HepG2 (cell line): ENCODE measurements at regions not wholly inside any gene's neighbourhood (a gene's known extent, or its start where the extent isn't known, plus 50 kb on each side); places are given as distances from the start of the nearest gene placed in this dataset.

Source experiments
- ATAC-seq: fragments of 200-7000 bp; cut with Tn5 transposase; 3 replicates; pipeline ENCODE4 v1.9.1; 2020; ENCODE audit warnings: mild to moderate bottlenecking, moderate library complexity
- BruUV-seq: library from RNA; stranded (reverse); fragments of 400-500 nt; replicated peaks from 2 replicates; lab custom pipeline; 2021; lab: Mats Ljungman, UMichigan
- CTCF ChIA-PET: fragments of 300-600 bp; formaldehyde crosslinking; extraction: SDS; loops from one replicate; lab custom pipeline; 2021; ENCODE audit warnings: low total read pairs, inconsistent platforms, low intra/inter-chr PET ratio; lab: Yijun Ruan, JAX
- POLR2A ChIA-PET: fragments of 350-600 bp; sonication (Branson Sonifier 250); formaldehyde crosslinking; loops from one replicate; lab custom pipeline; 2020; ENCODE audit warnings: antibody characterized with exemption, inconsistent platforms; lab: Yijun Ruan, JAX
- DNase-seq: peaks from one replicate; pipeline ENCODE4 v3.0.0-alpha.2; 2015; ENCODE audit warnings: low spot score
- FAIRE-seq: peaks from 3 replicates; lab custom pipeline; 2011; peaks lifted over from hg19 to GRCh38; lab: Jason Lieb, UNC
- H2AFZ ChIP-seq: one replicate; pipeline ENCODE4 v1.6.1; 2011; ENCODE audit warnings: low read length, inconsistent platforms
- H3K27ac ChIP-seq: fragments of 300-600 bp; 3 replicates; pipeline ENCODE4 v1.8.0; 2011; ENCODE audit warnings: mixed run types, mild to moderate bottlenecking, mixed read lengths, low read length, inconsistent platforms; ENCODE audit not compliant: insufficient read depth; ENCODE audit errors: extremely low read length
- H3K27me3 ChIP-seq, 2 experiments: fragments of 200-600 bp in 1 of 2; 2 replicates in 1 of 2; 3 replicates in 1 of 2; pipeline versions ENCODE4 v1.6.0 to v1.8.0; 2011; ENCODE audit warnings: low read length in 2 of 2, mild to moderate bottlenecking in 2 of 2, moderate library complexity in 2 of 2, inconsistent platforms in 1 of 2; ENCODE audit not compliant: insufficient read depth in 2 of 2, control insufficient read depth in 1 of 2
- H3K36me3 ChIP-seq, 2 experiments: fragments of 200-600 bp in 1 of 2; replicated peaks in 1 of 2; 2 replicates in 1 of 2; 3 replicates in 1 of 2; pipeline versions ENCODE4 v1.5.1 to v1.8.0; 2011; ENCODE audit warnings: low read length in 2 of 2, inconsistent platforms in 1 of 2; ENCODE audit not compliant: insufficient read depth in 2 of 2, control insufficient read depth in 1 of 2
- H3K4me1 ChIP-seq: 2 replicates; pipeline ENCODE4 v1.5.1; 2012; ENCODE audit warnings: low read length, inconsistent platforms; ENCODE audit not compliant: insufficient read depth
- H3K4me2 ChIP-seq: 2 replicates; pipeline ENCODE4 v1.6.0; 2011; ENCODE audit warnings: low read depth, low read length, inconsistent platforms
- H3K4me3 ChIP-seq, 3 experiments: fragments of 200-600 bp in 1 of 3; sonication (generic), shearing (Covaris generic) in 1 of 3; replicated peaks in 1 of 3; 2 replicates each; pipeline ENCODE4 v1.5.1; 2011 to 2016; ENCODE audit warnings: low read length in 3 of 3, inconsistent platforms in 2 of 3, low read depth in 2 of 3, mild to moderate bottlenecking in 2 of 3, control low read depth in 1 of 3, mixed read lengths in 1 of 3; ENCODE audit not compliant: insufficient read depth in 1 of 3
- H3K79me2 ChIP-seq: one replicate; pipeline ENCODE4 v1.6.1; 2011; ENCODE audit warnings: low read length, inconsistent platforms; ENCODE audit not compliant: insufficient read depth
- H3K9ac ChIP-seq: 2 replicates; pipeline ENCODE4 v1.6.0; 2011; ENCODE audit warnings: mild to moderate bottlenecking, low read depth, low read length, inconsistent platforms; ENCODE audit not compliant: insufficient read depth
- H3K9me3 ChIP-seq: 2 replicates; pipeline ENCODE4 v1.5.1; 2012; ENCODE audit warnings: mild to moderate bottlenecking, low read length
- H4K20me1 ChIP-seq: 2 replicates; pipeline ENCODE4 v1.6.0; 2011; ENCODE audit warnings: inconsistent platforms, mild to moderate bottlenecking, low read length, moderate library complexity; ENCODE audit not compliant: insufficient read depth
- BCL6 ChIP-seq: IDR thresholded peaks from 2 replicates; pipeline ENCODE4 v1.6.1; 2016; ENCODE audit warnings: missing genetic modification reagents, missing compliant biosample characterization
- FOSL2 ChIP-seq: sonication (generic); formaldehyde crosslinking; IDR thresholded peaks from 2 replicates; pipeline ENCODE4 v1.4.0; 2020; ENCODE audit warnings: missing genetic modification reagents
- JUND ChIP-seq: sonication (generic); formaldehyde crosslinking; IDR thresholded peaks from 2 replicates; pipeline ENCODE4 v1.8.0; 2022; ENCODE audit warnings: mild to moderate bottlenecking, missing genetic modification reagents
- MIXL1 ChIP-seq: IDR thresholded peaks from 2 replicates; pipeline ENCODE4 v1.6.1; 2016
- ZNF317 ChIP-seq: sonication (generic); formaldehyde crosslinking; IDR thresholded peaks from 2 replicates; pipeline ENCODE4 v1.5.0; 2020; ENCODE audit warnings: mild to moderate bottlenecking, missing genetic modification reagents
- ZNF331 ChIP-seq: sonication (generic); formaldehyde crosslinking; IDR thresholded peaks from 2 replicates; pipeline ENCODE4 v1.4.0; 2020; ENCODE audit warnings: missing genetic modification reagents
- WGBS: methylation state at CpG from one replicate; pipeline ENCODE4 v1.1.6; 2017; ENCODE audit warnings: low lambda C conversion rate; 5-methylcytosine and 5-hydroxymethylcytosine counted together
- in situ Hi-C: cut with HindIII; loops from 2 replicates; pipeline ENCODE4 v1.10.0; 2017; ENCODE audit warnings: low pct_unique_long_range_greater_than_20kb; ENCODE audit not compliant: extremely low pct_ligation_motif_present
- intact Hi-C: fragments of 100-400 bp; cut with micrococcal nuclease; formaldehyde crosslinking; loops from one replicate; pipeline ENCODE4 v1.10.0; 2022; ENCODE audit not compliant: unreplicated experiment
- TF ChIP-seq, protein P1 (sequence below): IDR thresholded peaks from 2 replicates; pipeline ENCODE4 v1.4.0; 2020; ENCODE audit warnings: mild to moderate bottlenecking, missing genetic modification reagents
- TF ChIP-seq, protein P2 (sequence below): sonication (generic); formaldehyde crosslinking; IDR thresholded peaks from 2 replicates; pipeline ENCODE4 v1.4.0; 2020; ENCODE audit warnings: mild to moderate bottlenecking, missing genetic modification reagents
- TF ChIP-seq, protein P3 (sequence below): sonication (generic); formaldehyde crosslinking; IDR thresholded peaks from 2 replicates; pipeline ENCODE4 v1.5.1; 2020; ENCODE audit warnings: mild to moderate bottlenecking, missing genetic modification reagents, borderline replicate concordance
- TF ChIP-seq, protein P4 (sequence below): sonication (generic); formaldehyde crosslinking; IDR thresholded peaks from 2 replicates; pipeline ENCODE4 v1.4.0; 2020; ENCODE audit warnings: missing genetic modification reagents

DNA sequence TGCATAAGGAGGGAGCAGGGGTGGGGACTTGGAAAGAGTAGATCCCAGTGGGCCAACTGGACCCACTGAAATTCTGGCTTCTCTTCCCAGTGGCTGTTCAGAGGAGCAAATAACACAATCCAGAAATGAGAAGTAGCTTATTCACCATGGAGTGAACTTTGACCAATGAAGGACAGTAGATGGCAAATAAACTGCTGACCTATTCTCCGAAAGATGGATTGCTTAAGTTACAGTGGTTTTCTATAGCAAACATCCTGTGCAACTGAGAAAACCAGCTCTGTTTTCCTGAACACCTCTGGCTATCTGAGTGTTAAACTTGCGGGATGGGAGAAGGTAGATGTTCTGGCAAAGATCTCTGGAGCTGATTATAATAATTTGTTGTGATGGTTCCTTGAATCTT, 325.1 kb downstream of the SPATA31D1 start:
- in situ Hi-C loops = no loop called here
- no TSS peak for BruUV-seq
- Histone ChIP-seq H3K79me2 (no peaks in the 10 kb centered on the region), H3K4me3 (no peak overlapping the region), H3K27me3 (no peaks in the 10 kb centered on the region), H3K9ac (no peak overlapping the region), H2AFZ (no peak overlapping the region), H3K27ac (no peak overlapping the region), H4K20me1 (no peaks in the 10 kb centered on the region), H3K4me1 (peaks cover 14% of the 10 kb centered on the region), H3K9me3 (peaks cover 20% of the 10 kb centered on the region; the same call in 1 of the 2 replicates), H3K4me2 (no peak overlapping the region; the same call in 1 of the 2 replicates), H3K36me3 (no peaks in the 10 kb centered on the region)
- CTCF ChIA-PET = no interaction called here
- intact Hi-C loops = no loop called here
- FAIRE-seq = peak; percentile 53
- WGBS = 4% methylated on average over 2 of the region's 2 CpGs
- ATAC-seq = peak; percentile 92
- DNase-seq = peak; percentile 63
- POLR2A ChIA-PET = interaction anchor here (1.0 kb wide), 1 partner anchor 287 kb away, joined by 3 read pairs; no protein-coding TSS in a partner anchor
- TF ChIP-seq, protein P1, sequence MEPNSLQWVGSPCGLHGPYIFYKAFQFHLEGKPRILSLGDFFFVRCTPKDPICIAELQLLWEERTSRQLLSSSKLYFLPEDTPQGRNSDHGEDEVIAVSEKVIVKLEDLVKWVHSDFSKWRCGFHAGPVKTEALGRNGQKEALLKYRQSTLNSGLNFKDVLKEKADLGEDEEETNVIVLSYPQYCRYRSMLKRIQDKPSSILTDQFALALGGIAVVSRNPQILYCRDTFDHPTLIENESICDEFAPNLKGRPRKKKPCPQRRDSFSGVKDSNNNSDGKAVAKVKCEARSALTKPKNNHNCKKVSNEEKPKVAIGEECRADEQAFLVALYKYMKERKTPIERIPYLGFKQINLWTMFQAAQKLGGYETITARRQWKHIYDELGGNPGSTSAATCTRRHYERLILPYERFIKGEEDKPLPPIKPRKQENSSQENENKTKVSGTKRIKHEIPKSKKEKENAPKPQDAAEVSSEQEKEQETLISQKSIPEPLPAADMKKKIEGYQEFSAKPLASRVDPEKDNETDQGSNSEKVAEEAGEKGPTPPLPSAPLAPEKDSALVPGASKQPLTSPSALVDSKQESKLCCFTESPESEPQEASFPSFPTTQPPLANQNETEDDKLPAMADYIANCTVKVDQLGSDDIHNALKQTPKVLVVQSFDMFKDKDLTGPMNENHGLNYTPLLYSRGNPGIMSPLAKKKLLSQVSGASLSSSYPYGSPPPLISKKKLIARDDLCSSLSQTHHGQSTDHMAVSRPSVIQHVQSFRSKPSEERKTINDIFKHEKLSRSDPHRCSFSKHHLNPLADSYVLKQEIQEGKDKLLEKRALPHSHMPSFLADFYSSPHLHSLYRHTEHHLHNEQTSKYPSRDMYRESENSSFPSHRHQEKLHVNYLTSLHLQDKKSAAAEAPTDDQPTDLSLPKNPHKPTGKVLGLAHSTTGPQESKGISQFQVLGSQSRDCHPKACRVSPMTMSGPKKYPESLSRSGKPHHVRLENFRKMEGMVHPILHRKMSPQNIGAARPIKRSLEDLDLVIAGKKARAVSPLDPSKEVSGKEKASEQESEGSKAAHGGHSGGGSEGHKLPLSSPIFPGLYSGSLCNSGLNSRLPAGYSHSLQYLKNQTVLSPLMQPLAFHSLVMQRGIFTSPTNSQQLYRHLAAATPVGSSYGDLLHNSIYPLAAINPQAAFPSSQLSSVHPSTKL (CRISPR knock-in tag) = peak; percentile 77
- TF ChIP-seq ZNF317 (0 out of 2 replicates have a peak, but pooled peaks have one; percentile 32), JUND (CRISPR knock-in tag) (no peak), FOSL2 (peak; percentile 22; the same call in 1 of the 2 replicates), MIXL1 (CRISPR knock-in tag) (no peak), BCL6 (CRISPR knock-in tag) (peak; percentile 89), ZNF331 (CRISPR knock-in tag) (peak; percentile 68; the same call in 1 of the 2 replicates)
- TF ChIP-seq, protein P2, sequence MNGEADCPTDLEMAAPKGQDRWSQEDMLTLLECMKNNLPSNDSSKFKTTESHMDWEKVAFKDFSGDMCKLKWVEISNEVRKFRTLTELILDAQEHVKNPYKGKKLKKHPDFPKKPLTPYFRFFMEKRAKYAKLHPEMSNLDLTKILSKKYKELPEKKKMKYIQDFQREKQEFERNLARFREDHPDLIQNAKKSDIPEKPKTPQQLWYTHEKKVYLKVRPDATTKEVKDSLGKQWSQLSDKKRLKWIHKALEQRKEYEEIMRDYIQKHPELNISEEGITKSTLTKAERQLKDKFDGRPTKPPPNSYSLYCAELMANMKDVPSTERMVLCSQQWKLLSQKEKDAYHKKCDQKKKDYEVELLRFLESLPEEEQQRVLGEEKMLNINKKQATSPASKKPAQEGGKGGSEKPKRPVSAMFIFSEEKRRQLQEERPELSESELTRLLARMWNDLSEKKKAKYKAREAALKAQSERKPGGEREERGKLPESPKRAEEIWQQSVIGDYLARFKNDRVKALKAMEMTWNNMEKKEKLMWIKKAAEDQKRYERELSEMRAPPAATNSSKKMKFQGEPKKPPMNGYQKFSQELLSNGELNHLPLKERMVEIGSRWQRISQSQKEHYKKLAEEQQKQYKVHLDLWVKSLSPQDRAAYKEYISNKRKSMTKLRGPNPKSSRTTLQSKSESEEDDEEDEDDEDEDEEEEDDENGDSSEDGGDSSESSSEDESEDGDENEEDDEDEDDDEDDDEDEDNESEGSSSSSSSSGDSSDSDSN (CRISPR knock-in tag) = no peak
- TF ChIP-seq, protein P3, sequence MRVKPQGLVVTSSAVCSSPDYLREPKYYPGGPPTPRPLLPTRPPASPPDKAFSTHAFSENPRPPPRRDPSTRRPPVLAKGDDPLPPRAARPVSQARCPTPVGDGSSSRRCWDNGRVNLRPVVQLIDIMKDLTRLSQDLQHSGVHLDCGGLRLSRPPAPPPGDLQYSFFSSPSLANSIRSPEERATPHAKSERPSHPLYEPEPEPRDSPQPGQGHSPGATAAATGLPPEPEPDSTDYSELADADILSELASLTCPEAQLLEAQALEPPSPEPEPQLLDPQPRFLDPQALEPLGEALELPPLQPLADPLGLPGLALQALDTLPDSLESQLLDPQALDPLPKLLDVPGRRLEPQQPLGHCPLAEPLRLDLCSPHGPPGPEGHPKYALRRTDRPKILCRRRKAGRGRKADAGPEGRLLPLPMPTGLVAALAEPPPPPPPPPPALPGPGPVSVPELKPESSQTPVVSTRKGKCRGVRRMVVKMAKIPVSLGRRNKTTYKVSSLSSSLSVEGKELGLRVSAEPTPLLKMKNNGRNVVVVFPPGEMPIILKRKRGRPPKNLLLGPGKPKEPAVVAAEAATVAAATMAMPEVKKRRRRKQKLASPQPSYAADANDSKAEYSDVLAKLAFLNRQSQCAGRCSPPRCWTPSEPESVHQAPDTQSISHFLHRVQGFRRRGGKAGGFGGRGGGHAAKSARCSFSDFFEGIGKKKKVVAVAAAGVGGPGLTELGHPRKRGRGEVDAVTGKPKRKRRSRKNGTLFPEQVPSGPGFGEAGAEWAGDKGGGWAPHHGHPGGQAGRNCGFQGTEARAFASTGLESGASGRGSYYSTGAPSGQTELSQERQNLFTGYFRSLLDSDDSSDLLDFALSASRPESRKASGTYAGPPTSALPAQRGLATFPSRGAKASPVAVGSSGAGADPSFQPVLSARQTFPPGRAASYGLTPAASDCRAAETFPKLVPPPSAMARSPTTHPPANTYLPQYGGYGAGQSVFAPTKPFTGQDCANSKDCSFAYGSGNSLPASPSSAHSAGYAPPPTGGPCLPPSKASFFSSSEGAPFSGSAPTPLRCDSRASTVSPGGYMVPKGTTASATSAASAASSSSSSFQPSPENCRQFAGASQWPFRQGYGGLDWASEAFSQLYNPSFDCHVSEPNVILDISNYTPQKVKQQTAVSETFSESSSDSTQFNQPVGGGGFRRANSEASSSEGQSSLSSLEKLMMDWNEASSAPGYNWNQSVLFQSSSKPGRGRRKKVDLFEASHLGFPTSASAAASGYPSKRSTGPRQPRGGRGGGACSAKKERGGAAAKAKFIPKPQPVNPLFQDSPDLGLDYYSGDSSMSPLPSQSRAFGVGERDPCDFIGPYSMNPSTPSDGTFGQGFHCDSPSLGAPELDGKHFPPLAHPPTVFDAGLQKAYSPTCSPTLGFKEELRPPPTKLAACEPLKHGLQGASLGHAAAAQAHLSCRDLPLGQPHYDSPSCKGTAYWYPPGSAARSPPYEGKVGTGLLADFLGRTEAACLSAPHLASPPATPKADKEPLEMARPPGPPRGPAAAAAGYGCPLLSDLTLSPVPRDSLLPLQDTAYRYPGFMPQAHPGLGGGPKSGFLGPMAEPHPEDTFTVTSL (CRISPR knock-in tag) = peak; percentile 39; the same call in 1 of the 2 replicates
- TF ChIP-seq, protein P4, sequence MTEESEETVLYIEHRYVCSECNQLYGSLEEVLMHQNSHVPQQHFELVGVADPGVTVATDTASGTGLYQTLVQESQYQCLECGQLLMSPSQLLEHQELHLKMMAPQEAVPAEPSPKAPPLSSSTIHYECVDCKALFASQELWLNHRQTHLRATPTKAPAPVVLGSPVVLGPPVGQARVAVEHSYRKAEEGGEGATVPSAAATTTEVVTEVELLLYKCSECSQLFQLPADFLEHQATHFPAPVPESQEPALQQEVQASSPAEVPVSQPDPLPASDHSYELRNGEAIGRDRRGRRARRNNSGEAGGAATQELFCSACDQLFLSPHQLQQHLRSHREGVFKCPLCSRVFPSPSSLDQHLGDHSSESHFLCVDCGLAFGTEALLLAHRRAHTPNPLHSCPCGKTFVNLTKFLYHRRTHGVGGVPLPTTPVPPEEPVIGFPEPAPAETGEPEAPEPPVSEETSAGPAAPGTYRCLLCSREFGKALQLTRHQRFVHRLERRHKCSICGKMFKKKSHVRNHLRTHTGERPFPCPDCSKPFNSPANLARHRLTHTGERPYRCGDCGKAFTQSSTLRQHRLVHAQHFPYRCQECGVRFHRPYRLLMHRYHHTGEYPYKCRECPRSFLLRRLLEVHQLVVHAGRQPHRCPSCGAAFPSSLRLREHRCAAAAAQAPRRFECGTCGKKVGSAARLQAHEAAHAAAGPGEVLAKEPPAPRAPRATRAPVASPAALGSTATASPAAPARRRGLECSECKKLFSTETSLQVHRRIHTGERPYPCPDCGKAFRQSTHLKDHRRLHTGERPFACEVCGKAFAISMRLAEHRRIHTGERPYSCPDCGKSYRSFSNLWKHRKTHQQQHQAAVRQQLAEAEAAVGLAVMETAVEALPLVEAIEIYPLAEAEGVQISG (CRISPR knock-in tag) = no peak
